ENCODE measurements at regions not wholly inside any gene's neighbourhood (a gene's known extent, or its start where the extent isn't known, plus 50 kb on each side); places are given as distances from the start of the nearest gene placed in this dataset.

DNA sequence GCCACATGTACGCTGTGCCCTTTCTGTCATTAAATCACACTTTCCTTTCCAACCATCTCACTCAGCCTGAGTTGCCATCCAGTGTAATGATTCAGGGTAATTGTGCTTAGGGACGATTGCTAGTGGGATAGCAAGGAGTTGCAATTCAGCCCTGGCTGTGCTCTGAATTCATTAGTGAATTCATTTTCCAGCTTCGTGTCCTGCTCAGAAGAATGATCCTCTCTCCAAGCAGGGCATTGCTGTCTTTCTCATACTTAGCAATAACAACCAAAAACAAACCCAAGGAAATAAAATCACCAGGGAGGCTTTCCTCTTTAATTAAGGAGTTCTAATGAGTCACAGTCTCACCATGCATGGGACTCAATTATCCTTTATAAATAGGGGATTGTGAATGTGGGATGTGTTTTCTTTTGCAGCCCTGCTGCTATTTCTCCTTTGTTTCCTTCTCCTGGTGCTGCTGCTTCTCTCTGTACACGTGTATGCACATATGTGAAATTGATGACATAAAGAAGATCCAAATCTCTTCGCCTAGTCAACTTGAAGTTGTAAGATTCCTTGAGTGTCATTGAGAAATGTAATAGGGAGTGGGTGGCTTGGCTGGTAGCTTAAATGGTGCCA is 167.0 kb downstream of the TSEN15 start:
- TF ChIP-seq, protein P1, sequence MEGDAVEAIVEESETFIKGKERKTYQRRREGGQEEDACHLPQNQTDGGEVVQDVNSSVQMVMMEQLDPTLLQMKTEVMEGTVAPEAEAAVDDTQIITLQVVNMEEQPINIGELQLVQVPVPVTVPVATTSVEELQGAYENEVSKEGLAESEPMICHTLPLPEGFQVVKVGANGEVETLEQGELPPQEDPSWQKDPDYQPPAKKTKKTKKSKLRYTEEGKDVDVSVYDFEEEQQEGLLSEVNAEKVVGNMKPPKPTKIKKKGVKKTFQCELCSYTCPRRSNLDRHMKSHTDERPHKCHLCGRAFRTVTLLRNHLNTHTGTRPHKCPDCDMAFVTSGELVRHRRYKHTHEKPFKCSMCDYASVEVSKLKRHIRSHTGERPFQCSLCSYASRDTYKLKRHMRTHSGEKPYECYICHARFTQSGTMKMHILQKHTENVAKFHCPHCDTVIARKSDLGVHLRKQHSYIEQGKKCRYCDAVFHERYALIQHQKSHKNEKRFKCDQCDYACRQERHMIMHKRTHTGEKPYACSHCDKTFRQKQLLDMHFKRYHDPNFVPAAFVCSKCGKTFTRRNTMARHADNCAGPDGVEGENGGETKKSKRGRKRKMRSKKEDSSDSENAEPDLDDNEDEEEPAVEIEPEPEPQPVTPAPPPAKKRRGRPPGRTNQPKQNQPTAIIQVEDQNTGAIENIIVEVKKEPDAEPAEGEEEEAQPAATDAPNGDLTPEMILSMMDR (IDR thresholded peaks at IDR 0.05) = no peak
- TF ChIP-seq POLR2A (IDR thresholded peaks at IDR 0.05) (no peak), POLR2AphosphoS5 (IDR thresholded peaks at IDR 0.05) (no peak), EP300 (IDR thresholded peaks at IDR 0.05; ENCODE audit: low read depth) (no peak)
